Endodermal cell (in vitro differentiated cells): ENCODE measurements at regions not wholly inside any gene's neighbourhood (a gene's known extent, or its start where the extent isn't known, plus 50 kb on each side); places are given as distances from the start of the nearest gene placed in this dataset.

Experiments
- DNase-seq: peaks from one replicate; pipeline ENCODE4 v3.0.0-alpha.2; 2017
- H3K27ac ChIP-seq: 2 replicates; pipeline ENCODE4 v1.5.1; 2013; ENCODE audit warnings: mild to moderate bottlenecking, low read depth, low read length, moderate library complexity
- H3K27me3 ChIP-seq: 2 replicates; pipeline ENCODE4 v1.6.1; 2013; ENCODE audit warnings: mild to moderate bottlenecking, low read length, moderate library complexity; ENCODE audit not compliant: insufficient read depth, control insufficient read depth, poor library complexity, severe bottlenecking
- H3K36me3 ChIP-seq: 2 replicates; pipeline ENCODE4 v1.7.0; 2013; ENCODE audit warnings: mild to moderate bottlenecking, low read length, moderate library complexity; ENCODE audit not compliant: control insufficient read depth, insufficient read depth
- H3K4me1 ChIP-seq: one replicate; pipeline ENCODE4 v1.7.0; 2013; ENCODE audit warnings: low read length; ENCODE audit not compliant: control insufficient read depth, insufficient read depth
- H3K4me3 ChIP-seq: 2 replicates; pipeline ENCODE4 v1.5.1; 2013; ENCODE audit warnings: mild to moderate bottlenecking, low read length, moderate library complexity
- H3K9ac ChIP-seq: 2 replicates; pipeline ENCODE4 v1.6.1; 2013; ENCODE audit warnings: mild to moderate bottlenecking, low read length, moderate library complexity; ENCODE audit not compliant: poor library complexity, severe bottlenecking; ENCODE audit errors: extremely low read depth
- H3K9me3 ChIP-seq: 2 replicates; pipeline ENCODE4 v1.6.1; 2013; ENCODE audit warnings: mild to moderate bottlenecking, low read length, moderate library complexity; ENCODE audit not compliant: control insufficient read depth
- H3K27ac Mint-ChIP-seq: 2 replicates; pipeline ENCODE4 v1.8.0; 2020; ENCODE audit warnings: mixed read lengths
- H3K27me3 Mint-ChIP-seq: 2 replicates; pipeline ENCODE4 v1.8.0; 2021; ENCODE audit warnings: mild to moderate bottlenecking, mixed read lengths; ENCODE audit not compliant: insufficient read depth
- H3K36me3 Mint-ChIP-seq: 2 replicates; pipeline ENCODE4 v1.8.0; 2020; ENCODE audit warnings: low read depth, mixed read lengths
- H3K4me1 Mint-ChIP-seq: 2 replicates; pipeline ENCODE4 v1.8.0; 2020; ENCODE audit warnings: mixed read lengths
- H3K4me3 Mint-ChIP-seq: 2 replicates; pipeline ENCODE4 v1.8.0; 2020; ENCODE audit warnings: mild to moderate bottlenecking, moderate library complexity, mixed read lengths
- H3K9me3 Mint-ChIP-seq: 2 replicates; pipeline ENCODE4 v1.8.0; 2020; ENCODE audit warnings: mild to moderate bottlenecking, mixed read lengths
- WGBS, 2 experiments: methylation state at CpG; one replicate each; pipeline versions ENCODE4 v1.1.5 to v1.1.7; 2013; ENCODE audit warnings: missing lambda C conversion rate in 2 of 2, mixed read lengths in 1 of 2; ENCODE audit not compliant: insufficient coverage in 1 of 2, insufficient read length in 1 of 2; 5-methylcytosine and 5-hydroxymethylcytosine counted together
- TF ChIP-seq, protein P1 (sequence below): fragments of 200-600 bp; sonication (generic); conservative IDR thresholded peaks from 2 replicates; pipeline ENCODE4 v1.5.0; 2021; ENCODE audit warnings: antibody characterized with exemption, mild to moderate bottlenecking

DNA sequence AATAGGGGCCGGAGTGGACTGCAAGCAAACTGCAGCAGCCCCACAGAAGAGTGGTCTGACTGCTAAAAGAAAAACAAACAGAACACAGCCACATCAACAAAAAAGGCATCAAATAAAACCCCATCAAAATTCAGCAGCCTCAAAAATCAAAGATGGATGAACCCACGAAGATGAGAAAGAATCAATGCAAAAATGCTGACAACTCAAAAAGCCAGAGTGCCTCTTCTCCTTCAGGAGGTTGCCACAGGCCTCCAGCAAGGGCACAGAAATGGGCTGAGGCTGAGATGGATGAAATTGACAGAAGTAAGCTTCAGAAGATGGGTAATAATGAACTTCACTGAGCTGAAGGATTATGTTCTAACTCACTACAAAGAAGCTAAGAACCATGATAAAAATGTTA lies 388.6 kb downstream of the PABPC4L start:
- H3K36me3 ChIP-seq, result no peaks in the 10 kb centered on the region
- Mint-ChIP-seq H3K4me1 (no peaks in the 10 kb centered on the region), H3K27ac (no peak overlapping the region), H3K9me3 (peaks cover 13% of the 10 kb centered on the region), H3K4me3 (no peak overlapping the region), H3K36me3 (no peaks in the 10 kb centered on the region), H3K27me3 (no peaks in the 10 kb centered on the region)
- no peak overlapping the region for H3K27ac ChIP-seq
- H3K9me3 ChIP-seq, result peaks cover 8% of the 10 kb centered on the region
- no peaks in the 10 kb centered on the region for H3K4me1 ChIP-seq
- no peaks in the 10 kb centered on the region for H3K27me3 ChIP-seq
- TF ChIP-seq, protein P1, sequence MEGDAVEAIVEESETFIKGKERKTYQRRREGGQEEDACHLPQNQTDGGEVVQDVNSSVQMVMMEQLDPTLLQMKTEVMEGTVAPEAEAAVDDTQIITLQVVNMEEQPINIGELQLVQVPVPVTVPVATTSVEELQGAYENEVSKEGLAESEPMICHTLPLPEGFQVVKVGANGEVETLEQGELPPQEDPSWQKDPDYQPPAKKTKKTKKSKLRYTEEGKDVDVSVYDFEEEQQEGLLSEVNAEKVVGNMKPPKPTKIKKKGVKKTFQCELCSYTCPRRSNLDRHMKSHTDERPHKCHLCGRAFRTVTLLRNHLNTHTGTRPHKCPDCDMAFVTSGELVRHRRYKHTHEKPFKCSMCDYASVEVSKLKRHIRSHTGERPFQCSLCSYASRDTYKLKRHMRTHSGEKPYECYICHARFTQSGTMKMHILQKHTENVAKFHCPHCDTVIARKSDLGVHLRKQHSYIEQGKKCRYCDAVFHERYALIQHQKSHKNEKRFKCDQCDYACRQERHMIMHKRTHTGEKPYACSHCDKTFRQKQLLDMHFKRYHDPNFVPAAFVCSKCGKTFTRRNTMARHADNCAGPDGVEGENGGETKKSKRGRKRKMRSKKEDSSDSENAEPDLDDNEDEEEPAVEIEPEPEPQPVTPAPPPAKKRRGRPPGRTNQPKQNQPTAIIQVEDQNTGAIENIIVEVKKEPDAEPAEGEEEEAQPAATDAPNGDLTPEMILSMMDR, result no peak
- H3K4me3 ChIP-seq, result no peak overlapping the region
- H3K9ac ChIP-seq, result no peak overlapping the region
- WGBS, 2 experiments, result 75% methylated on average over 2 of the region's 2 CpGs; no CpG with 5 or more reads in 1 of the 2 experiments
- no peak for DNase-seq

DNA sequence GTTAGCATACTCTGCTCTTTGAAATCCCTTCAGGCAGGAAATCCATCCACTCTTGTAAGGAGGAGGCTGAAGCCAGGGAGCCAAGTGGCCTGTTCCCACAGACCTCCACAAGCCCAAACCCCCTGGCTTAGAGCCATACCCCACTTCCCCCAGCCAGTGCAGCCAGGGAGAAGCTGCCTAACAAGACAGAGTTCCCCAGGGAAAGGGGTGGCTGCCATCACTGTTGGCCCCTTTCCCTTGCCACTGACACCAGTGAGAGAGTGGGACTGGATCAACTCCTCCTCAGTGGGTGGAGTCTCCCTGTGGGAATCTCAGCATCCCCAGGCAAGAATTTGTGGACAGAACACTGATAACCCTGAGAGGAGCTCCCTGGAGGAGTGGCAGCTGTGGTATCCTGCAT lies 389.4 kb downstream of the PABPC4L start:
- Histone ChIP-seq H3K9me3 (peaks cover under 1% of the 10 kb centered on the region), H3K27ac (no peak overlapping the region), H3K36me3 (no peaks in the 10 kb centered on the region), H3K27me3 (no peaks in the 10 kb centered on the region), H3K4me3 (no peak overlapping the region), H3K4me1 (no peaks in the 10 kb centered on the region), H3K9ac (no peak overlapping the region)
- TF ChIP-seq, protein P1, result no peak
- Mint-ChIP-seq H3K4me1 (no peaks in the 10 kb centered on the region), H3K36me3 (no peaks in the 10 kb centered on the region), H3K9me3 (peaks cover 6% of the 10 kb centered on the region), H3K27me3 (no peaks in the 10 kb centered on the region), H3K27ac (no peak overlapping the region), H3K4me3 (no peak overlapping the region)
- DNase-seq, result no peak

DNA sequence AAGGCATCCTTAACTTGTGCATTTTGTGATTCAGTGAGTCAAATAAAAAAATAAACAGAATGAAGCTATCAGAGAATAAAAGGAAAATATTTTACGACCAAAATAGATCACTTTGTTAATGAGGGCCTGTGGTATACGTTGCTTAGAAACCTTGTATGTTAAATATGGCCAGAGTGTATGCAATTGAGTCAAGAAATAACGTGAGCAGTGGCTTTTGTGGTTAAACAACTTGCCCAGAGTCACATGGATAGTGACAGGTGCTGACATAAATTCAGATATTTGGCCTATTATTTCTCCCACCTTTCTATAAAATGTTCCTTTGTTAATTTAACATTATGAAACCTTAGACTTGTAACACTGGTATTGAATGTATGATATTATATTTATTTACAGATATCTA lies 393.4 kb downstream of the PABPC4L start:
- TF ChIP-seq, protein P1, result no peak
- Mint-ChIP-seq H3K36me3 (no peaks in the 10 kb centered on the region), H3K27ac (no peak overlapping the region), H3K27me3 (no peaks in the 10 kb centered on the region), H3K9me3 (no peaks in the 10 kb centered on the region), H3K4me1 (no peaks in the 10 kb centered on the region), H3K4me3 (no peak overlapping the region)
- Histone ChIP-seq H3K9me3 (no peaks in the 10 kb centered on the region), H3K36me3 (no peaks in the 10 kb centered on the region), H3K4me3 (no peak overlapping the region), H3K27ac (no peak overlapping the region), H3K9ac (no peak overlapping the region), H3K27me3 (no peaks in the 10 kb centered on the region), H3K4me1 (no peaks in the 10 kb centered on the region)
- no peak for DNase-seq
- 85 to 88% methylated on average over 3 of the region's 3 CpGs for WGBS, 2 experiments
